ENCODE measurements at regions not wholly inside any gene's neighbourhood (a gene's known extent, or its start where the extent isn't known, plus 50 kb on each side); places are given as distances from the start of the nearest gene placed in this dataset.
"Not testable (repeated sequence)": the region's sequence is repeated elsewhere in the genome, so short reads cannot be mapped to it uniquely, and the experiment has no call there.

DNA sequence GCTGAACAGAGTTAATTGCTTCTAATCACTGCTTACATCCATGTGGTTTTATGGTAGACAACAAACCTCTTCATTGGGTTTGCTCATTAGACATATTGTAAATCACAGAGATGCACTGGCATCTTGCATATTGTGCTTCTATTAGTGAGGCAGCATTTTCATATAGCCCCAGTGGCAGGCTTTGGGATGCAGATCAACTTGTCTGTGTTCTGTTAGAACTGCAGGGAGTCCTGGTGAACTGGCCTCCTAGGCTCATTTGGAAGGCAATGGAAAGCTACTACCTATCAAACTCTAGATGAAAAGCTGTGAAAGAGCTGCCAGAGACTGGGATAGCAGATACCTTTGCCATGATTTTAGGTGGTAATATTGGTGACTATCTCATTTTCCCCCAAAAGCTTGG is 108.8 kb downstream of the NAA11 start:
- DNase-seq (ENCODE audit: low spot score) = no peak

DNA sequence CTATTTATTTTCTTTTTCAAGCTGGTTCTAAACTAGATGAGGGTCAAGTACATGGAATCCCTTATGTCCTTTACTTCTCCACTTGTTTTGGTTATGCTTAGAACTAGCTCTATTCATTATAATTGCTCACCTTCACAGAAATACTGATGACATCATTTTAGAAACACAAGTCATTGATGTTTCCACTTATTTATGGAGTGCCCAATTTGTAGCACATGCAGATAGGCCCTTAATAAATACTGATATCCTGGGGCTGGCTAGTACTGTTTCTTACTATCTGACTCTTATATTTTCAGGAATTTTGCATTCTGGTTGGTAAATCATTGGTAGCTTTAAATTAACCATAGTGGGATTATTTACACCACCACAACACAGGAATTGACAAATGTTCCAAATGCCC is 112.2 kb downstream of the NAA11 start:
- no peak for DNase-seq (ENCODE audit: low spot score)

DNA sequence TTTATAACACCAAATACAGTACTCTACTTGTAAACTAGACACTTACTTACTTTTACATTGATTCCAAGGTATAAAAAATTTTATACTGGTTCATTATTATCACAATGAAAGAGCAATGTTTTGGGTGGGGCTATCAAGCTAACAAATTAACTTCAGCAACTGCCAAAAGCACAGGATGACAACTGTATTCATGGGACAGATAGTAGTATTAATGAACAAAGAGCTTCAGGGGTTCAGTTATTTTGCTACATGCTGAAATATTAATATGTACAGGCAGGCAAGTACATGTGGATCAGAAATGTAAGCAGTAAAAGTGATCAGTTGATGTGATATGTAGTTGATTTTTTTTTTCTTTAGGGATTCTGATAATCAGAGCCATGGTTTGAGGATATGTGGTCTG is 112.9 kb downstream of the NAA11 start:
- no peak for DNase-seq (ENCODE audit: low spot score)

DNA sequence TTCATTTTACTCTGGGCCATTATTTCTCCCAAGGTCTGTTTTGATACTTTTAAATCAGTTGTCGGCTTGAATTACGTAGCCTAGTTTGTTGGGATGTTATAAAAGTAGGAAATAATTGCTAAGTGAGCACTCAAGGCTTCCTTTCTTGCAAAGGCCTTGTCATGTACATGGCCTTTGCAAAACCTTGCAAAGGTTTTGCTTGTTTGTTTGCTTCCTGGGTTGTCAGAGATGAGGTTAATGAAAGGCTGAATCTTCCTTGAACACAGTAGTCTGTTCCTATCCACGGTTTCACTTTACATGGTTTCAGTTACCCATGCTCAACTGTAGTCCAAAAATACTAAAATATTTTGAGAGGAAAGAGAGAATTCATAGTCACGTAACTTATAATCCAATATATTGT is 113.5 kb downstream of the NAA11 start:
- no peak for DNase-seq (ENCODE audit: low spot score)

DNA sequence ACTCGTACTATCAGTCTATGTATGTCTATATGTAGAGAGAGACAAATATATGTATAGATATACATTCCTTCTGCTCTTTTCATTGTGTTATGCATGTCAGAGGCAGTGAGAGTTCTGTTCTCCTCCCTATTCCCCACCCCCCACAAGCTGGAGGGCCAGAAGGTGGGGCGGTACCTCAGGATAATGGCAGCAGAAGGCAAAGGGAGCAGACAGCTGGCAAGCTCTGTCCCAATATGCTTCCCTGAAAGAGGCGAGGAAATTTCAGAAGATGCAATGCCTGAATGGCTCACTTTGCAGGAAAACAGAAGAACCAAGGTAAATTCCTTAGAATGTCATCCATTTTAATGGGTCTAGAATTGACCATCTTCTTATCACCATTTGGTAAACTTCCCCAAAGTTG is 114.4 kb downstream of the NAA11 start:
- no peak for DNase-seq (ENCODE audit: low spot score)

DNA sequence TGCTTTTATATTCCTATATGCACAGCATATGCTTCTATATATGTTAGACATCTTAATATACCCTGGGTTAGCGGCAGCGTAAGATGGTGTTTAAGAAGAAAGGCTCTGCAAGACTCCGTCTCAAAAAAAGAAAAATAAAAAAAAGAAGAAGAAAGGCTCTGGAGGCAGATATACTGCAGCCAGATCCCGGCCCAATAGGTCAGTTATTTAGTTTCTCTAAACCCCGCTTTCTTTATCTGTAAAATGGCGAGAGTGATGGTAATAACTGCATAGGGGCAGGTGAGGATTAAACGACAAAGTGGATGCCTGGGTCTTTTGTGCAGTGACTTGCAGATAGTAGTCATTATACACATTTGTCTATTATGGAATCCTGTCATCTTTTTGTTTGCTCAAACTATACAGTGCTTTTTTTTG is 115.2 kb downstream of the NAA11 start:
- no peak for DNase-seq (ENCODE audit: low spot score)

DNA sequence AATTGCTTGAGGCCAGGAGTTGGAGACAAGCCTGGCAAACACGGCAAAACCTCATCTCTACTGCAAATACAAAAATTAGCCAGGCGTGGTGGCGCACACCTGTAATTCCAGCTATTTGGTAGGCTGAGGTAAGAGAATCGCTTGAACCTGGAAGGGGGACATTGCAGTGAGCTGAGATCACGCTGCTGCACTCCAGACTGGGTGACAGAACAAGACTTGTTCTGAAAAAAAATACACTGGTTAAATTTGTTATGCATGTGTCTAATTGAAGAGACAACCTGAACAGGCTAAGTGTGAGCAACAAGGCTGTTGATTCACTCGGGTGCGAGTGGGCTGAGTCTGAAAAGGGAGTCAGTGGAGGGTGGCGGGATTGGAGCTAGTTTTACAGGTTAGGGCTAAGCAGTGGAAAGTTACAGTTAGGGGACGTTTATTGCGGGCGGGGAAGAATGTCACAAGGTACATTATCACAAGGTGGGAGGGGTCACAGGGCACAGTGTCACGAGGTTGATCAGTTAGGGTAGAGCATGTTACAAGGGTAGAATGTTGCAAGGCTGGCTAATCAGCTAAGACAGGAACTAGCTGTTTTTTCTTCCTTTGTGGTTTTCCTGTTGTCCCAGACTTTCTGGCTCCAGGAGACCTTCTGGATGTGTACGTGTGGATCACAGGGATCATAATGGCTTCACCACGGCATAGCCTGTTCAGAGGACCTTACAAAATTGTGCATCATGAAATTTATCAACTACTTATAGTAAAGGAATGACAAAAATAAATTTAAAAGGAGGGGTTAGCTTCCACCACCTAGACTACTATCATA is 115.8 kb downstream of the NAA11 start:
- no peak for DNase-seq (ENCODE audit: low spot score)

DNA sequence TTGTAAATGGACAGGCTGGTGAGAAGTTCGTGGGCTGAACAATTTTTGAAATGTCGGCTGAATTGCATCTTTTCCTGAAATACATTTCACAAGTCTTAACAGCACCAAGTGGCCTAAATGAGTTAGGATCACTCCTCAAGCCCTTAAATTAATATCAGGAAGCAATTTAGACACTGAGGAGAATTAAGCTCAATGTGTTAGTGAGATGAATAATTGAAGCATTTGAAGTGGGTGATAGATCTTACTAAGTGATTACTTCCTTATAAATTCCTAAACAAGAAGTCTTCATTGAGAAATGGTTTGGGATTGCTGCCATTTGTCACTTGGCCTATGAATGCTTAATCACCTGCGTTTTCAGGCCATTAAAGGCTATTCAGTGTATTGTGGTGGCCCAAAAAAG is 116.8 kb downstream of the NAA11 start:
- DNase-seq (ENCODE audit: low spot score) = no peak

DNA sequence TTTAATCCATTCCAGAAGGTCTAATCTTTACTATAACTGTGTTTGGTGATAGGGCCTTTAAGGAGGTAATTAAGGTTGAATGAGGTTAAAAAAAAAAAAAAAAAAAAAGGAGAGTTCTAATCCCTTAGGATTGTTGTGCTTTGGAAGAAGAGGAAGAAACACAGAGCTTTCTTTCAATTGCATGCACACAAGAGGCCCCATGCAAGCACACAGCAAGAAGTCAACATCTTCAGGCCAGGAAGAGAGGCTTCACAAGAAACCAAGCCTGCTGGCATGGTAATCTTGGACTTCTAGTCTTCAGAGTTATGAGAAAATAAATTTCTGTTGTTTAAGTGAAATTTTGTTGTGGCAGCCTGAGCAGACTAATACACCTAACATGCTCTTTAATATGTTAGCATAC is 118.6 kb downstream of the NAA11 start:
- no peak for DNase-seq (ENCODE audit: low spot score)

DNA sequence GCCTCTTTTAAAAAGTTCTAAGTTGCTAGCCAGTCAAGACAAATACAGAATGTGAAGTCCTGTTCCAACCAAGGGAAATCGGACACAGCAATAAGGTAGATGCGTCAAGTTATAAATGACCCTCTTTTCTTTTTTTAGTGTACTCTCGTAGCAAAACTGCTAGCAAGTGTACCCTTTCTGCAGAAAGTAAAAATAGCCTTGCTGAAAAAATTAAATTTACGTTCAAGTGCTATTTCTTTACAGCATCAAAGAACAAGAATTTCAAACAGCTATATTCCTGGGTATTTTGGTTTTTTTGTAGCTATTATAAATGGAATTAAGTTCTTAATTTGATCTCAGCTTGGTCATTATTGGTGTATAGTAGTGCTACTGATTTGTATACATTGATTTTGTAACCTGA is 119.2 kb downstream of the NAA11 start:
- DNase-seq (ENCODE audit: low spot score) = no peak

DNA sequence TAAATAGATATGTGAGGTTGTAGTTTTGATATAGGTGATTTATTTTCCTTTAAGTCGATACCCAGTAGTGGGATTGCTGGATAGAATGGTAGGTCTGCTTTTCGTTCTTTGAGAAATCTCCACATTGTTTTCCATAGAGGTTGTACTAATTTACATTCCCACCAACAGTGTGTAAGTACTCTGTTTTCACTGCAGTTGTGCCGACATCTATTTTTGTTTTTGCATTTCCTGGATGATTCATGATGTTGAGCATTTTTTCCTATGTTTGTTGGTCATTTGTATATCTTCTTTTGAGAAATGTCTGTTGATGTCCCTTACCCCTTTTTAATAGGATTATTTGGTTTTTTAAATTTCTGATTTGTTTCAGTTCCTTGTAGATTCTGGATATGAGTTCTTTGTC is 120.7 kb downstream of the NAA11 start:
- DNase-seq (ENCODE audit: low spot score) = no peak

DNA sequence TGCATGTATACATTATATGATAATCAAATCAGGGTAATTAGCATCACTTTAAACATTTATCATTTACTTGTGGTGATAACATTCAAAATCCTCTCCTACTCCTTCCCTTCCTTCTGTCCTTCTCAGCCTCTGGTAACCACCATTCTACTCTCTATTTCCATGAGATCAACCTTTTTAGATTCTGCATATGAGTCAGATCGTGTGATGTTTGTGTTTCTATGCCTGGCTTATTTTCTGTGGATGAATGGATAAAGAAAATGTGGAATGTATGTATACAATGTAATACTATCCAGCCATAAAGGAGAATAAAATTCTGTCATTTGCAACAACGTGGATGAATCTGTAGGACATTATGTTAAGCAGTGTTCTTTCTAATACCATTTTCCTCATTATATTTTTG is 123.9 kb downstream of the NAA11 start:
- no peak for DNase-seq (ENCODE audit: low spot score)

DNA sequence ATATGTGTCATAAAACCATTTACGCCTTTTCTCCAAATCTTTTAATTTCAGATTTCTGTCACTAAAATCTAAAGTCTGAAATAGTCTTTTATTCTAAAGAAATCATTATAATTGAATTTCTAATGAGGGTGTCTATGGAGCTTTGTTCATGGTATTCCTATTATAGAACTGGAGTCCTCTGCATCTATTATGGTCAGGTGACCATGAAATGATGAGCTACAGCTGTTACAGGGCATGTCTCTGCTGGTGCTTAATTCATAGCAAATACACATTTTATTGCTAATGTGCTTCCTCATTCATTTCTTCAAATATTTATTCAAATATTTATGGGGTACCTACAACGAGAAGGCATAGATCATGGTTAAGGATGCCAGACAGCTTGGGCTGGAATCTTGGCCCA is 126.1 kb downstream of the NAA11 start:
- DNase-seq (ENCODE audit: low spot score) = no peak

DNA sequence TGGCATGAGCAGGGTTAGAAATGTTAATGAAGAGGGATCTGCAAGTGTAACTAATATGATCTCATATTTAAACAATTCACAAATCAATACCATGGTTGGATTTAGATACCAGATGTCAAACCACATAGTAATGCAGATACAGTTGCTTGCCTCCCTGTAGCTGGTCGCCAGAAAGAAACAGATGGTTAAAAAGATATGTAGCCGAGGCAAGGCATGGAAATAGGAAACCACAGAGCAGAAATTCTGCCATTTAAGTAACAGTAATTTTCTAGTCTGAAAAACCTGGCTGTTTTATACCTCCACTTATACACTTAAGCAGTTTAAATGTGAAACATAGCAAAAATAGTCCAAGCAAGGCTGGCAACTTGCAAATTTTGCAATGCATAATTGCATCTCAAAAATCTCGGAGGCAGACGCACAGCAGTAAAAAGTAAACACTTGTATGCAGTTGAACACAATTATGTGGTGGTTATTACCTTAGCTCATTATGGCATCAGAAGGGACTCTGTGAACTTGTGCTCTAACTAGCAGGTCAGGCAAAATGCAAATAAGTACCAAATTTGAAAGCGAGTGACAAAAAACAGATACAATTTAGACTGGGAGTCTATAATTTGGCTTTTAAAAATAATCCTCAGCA is 126.8 kb downstream of the NAA11 start:
- DNase-seq (ENCODE audit: low spot score) = no peak

DNA sequence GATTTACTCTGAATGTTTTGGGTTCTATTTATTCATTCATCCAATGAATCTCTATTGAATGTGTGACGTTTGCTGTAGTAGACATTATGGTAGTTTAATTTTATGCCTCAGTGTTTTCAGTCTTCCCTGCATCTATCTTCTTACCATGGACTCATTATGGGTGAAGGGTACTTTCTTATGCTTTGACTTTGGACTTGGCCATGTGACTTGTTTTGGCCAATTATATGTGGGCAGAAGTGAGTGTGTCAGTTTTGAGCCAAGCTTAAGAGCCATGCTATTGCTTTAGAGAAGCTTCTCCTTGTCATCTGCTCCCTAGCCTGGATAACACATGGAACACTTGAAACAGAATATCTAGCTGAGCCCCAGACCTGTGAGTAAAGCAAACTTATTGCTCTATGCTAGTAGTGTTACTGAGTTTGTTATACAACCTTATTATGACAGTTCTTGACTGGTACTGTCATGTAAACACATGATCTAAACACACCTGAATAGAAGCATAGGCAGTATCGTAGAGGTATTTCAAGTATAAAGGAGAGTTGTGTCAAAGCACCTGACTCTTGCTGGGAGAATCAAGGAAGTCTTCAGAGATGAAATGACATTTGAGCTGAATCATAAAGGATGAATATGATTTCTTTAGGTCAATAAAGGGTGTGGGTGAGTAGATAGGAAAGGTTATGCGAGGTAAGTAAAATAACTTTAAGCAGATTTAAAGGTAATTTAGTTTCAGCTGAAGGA is 128.4 kb downstream of the NAA11 start:
- DNase-seq (ENCODE audit: low spot score) = no peak

DNA sequence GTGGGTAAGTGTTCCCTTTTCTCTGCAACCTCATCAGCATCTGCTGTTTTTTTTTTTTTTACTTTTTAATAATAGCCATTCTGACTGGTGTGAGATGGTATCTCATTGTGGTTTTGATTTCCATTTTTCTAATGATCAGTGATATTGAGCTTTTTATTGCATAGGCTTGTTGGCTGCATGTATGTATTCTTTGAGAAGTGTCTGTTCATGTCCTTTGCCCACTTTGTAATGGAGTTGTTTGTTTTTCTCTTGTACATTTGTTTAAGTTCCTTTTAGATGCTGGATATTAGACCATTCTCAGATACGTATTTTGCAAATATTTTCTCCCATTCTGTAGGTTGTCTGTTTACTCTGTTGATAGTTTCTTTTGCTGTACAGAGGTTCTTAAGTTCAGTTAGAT is 134.6 kb downstream of the NAA11 start:
- DNase-seq (ENCODE audit: low spot score) = not testable (repeated sequence)

DNA sequence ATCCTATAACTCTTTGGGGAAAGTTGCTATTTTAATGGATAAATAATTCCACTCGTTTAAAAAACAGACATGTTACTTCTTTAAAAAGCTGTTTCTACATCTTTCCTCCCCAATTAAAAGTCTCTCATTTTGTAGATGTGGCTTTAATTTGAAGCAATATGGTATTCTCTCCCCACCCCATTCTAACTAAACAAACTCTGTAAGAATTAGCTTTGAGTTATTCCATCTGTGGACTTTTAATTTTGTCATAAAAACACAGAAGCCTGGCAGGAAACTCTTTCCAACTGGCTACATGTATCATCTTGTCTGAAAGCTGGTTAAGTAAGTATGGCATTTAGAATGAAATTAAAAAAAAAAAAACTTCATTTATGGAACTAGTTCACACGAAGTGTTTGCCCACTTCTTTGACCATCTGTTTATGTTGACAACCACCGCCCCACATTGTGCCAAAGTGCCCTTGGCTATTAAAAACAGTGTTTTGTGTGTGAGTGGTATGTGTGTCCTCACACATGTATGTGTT is 140.3 kb downstream of the NAA11 start:
- DNase-seq (ENCODE audit: low spot score) = no peak

DNA sequence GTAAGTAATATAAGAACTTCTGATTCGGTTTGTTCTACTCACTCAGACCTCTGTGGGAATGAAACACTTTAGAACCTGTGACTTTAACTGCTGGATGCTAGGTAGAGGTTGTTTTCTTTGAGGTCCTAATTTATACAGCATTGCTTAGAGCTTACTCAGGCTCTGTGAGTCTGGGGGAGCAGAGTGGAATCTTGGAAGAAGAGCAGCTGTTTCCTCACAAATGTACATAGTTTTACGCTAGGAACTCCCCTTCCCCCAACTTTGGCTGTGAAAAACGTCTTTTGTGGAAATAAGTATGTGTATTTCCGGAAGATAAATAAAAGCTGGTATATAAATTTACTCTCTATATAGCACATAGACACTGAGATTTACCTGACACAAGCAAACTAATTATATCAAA is 141.4 kb downstream of the NAA11 start:
- DNase-seq (ENCODE audit: low spot score) = no peak

DNA sequence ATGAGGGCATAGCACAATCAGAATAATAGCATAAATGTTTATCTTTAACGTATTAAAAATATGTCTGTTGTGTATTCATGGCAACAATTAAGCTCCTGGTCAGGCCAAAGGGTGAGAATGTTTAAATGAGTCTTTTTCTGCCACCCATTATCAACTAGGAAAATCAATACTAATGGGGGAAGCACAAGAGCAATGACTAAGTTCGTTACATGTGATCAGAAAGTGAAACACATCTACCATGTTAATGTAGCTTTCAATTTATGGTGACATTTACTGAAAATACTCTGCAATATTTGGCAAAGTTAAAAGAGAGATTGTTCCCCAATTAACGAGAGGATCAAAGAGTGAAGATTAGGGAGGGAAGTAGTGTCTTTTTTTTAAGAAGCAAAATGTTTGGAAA is 143.7 kb downstream of the NAA11 start:
- DNase-seq (ENCODE audit: low spot score) = no peak

DNA sequence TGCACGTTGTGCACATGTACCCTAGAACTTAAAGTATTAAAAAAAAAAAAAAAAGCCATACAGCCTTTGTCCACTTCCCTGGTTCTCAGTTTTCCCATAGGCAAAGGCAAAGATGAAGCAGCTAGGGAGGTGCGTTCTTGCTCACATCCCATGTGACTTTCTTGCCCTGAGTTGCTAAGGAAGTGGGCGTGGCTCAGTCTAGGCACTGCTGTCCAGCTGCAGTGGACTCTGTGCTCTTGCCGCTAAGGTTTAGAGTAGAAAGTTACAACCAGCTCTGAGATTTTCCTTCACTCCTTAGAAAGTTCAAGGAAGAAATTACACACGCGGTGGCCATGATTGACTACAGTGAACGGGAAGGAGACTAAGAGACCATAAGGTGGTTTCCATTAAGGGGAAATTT is 144.7 kb downstream of the NAA11 start:
- DNase-seq (ENCODE audit: low spot score) = no peak

DNA sequence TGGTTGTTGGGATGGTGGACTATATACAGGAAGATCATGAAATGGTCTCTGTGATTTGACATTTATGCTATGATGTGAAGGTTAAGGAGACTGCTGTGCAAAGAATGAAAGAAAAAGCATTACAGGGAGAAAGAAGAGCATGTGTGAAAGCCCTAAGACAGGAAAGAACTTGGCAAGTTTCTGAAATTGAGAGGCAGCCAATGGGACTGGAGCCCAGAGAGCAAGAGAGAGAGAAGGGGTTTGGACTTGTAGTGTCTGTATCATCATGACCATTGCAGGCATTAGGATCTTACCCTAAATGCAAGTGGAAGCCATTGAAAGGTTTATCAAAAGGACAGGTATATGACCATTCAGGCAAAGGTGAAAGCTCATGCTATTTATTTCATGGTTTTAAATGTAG is 147.1 kb downstream of the NAA11 start:
- no peak for DNase-seq (ENCODE audit: low spot score)

DNA sequence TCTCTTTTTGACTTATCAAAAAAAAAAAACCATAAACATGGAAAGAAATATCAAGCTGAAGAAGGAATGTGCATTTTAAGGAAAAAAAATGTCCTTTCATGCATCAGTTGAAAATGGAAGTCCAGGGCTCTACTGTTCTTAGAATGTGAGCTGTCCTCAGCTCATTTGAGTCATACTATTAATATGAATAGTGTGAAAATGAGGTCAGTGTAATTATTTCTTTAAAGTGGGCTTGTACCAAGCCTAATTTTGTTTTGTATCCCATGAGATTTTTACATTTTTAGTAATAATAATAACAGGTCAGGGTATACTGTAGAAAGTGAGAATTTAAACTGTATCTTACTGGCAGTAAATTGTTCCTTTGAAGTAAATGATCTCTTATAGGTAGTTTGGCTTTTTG is 148.5 kb downstream of the NAA11 start:
- DNase-seq (ENCODE audit: low spot score) = no peak

DNA sequence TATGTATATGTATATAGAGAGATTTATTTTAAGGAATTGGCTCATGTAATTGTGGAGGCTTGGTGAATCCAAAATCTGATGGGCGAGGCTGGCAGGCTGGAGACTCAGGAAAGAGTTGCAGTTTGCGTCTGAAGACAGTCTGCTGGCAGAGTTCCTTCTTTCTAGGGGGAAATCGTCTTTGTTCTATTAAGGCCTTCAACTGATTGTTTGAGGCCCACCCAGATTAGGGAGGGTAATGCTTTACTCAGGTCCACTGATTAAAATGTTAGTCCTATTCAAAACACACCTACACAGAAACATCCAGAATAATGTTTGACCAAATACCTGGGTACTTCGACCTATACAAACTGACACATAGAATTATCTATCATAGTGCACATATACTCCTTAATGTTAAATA is 149.5 kb downstream of the NAA11 start:
- DNase-seq (ENCODE audit: low spot score) = no peak

Data from SW480 (cell line).